Stimulated activated naive B cell treated with anti-CD40 and anti-IgM and Interleukin-4, amounts not matched to agents 10 μg/mL and 1 μg/mL and 100 μg/mL, for 72 hours (primary cell): ENCODE measurements at regions not wholly inside any gene's neighbourhood (a gene's known extent, or its start where the extent isn't known, plus 50 kb on each side); places are given as distances from the start of the nearest gene placed in this dataset.
"Not testable (repeated sequence)": the region's sequence is repeated elsewhere in the genome, so short reads cannot be mapped to it uniquely, and the experiment has no call there.

Source experiments
- ATAC-seq, 2 donors: fragments of 150-1000 bp; cut with Tn5 transposase; replicated peaks; 2 replicates each; pipeline ENCODE4 v1.10.0; 2021; ENCODE audit warnings: moderate library complexity in 1 of 2
- DNase-seq: peaks from one replicate; pipeline ENCODE4 v3.0.0; 2021
- H3K27ac Mint-ChIP-seq: one replicate; pipeline ENCODE4 v1.8.0; 2022; ENCODE audit warnings: mild to moderate bottlenecking, mixed read lengths
- H3K27me3 Mint-ChIP-seq, 2 donors: one replicate each; pipeline ENCODE4 v1.8.0; 2022; ENCODE audit warnings: mixed read lengths in 2 of 2
- H3K36me3 Mint-ChIP-seq, 2 donors: one replicate each; pipeline ENCODE4 v1.8.0; 2022; ENCODE audit warnings: mixed read lengths in 2 of 2, mild to moderate bottlenecking in 1 of 2
- H3K4me1 Mint-ChIP-seq, 2 donors: one replicate each; pipeline ENCODE4 v1.8.0; 2022; ENCODE audit warnings: mixed read lengths in 2 of 2, mild to moderate bottlenecking in 1 of 2
- H3K4me3 Mint-ChIP-seq, 2 donors: one replicate each; pipeline ENCODE4 v1.8.0; 2022; ENCODE audit warnings: mild to moderate bottlenecking in 2 of 2, mixed read lengths in 2 of 2, moderate library complexity in 1 of 2
- H3K9me3 Mint-ChIP-seq, 2 donors: one replicate each; pipeline ENCODE4 v1.8.0; 2022; ENCODE audit warnings: mixed read lengths in 2 of 2, mild to moderate bottlenecking in 1 of 2

- H3K4me3 Mint-ChIP-seq = no peak overlapping the region
These were observed 68.9 kb downstream of the CYP26B1 start for GRCh38 chr2:72078773-72079172.

GRCh38 chr2:72077702-72078169 is 69.9 kb downstream of the CYP26B1 start:
- Mint-ChIP-seq H3K4me1 (no peaks in the 10 kb centered on the region), H3K27ac (no peak overlapping the region), H3K36me3 (no peaks in the 10 kb centered on the region), H3K27me3 (no peaks in the 10 kb centered on the region), H3K9me3 (peaks cover 6 to 13% of the 10 kb centered on the region in 2 donors), H3K4me3 (no peak overlapping the region)
- ATAC-seq = no peak
- no peak for DNase-seq

More at GRCh38 chr2:72078773-72079172, 68.9 kb downstream of the CYP26B1 start:
- no peaks in the 10 kb centered on the region for H3K27me3 Mint-ChIP-seq
- H3K36me3 Mint-ChIP-seq = no peaks in the 10 kb centered on the region
- no peak for DNase-seq
- no peaks in the 10 kb centered on the region for H3K4me1 Mint-ChIP-seq
- ATAC-seq = no peak
- peaks cover 3 to 8% of the 10 kb centered on the region in 2 donors for H3K9me3 Mint-ChIP-seq
- no peak overlapping the region for H3K27ac Mint-ChIP-seq

DNA sequence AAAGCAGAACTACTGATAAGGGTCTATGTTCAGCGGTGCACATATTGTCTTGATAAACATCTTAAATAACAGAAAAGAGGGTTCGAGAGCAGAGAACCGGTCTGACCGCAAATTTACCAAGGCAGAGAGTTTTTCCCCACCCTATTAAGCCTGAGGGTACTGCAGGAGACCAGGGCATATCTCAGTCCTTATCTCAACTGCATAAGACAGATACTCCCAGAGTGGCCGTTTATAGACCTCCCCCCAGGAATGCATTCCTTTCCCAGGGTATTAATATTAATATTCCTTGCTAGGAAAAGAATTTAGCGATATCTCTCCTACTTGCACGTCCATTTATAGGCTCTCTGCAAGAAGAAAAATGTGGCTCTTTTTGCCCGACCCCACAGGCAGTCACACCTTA is 74.3 kb downstream of the CYP26B1 start:
- not testable (repeated sequence) for H3K36me3 Mint-ChIP-seq, H3K27me3 Mint-ChIP-seq, H3K4me1 Mint-ChIP-seq, H3K27ac Mint-ChIP-seq, H3K4me3 Mint-ChIP-seq, ATAC-seq, DNase-seq
- H3K9me3 Mint-ChIP-seq = peaks cover 6 to 16% of the 10 kb centered on the region in 2 donors

DNA sequence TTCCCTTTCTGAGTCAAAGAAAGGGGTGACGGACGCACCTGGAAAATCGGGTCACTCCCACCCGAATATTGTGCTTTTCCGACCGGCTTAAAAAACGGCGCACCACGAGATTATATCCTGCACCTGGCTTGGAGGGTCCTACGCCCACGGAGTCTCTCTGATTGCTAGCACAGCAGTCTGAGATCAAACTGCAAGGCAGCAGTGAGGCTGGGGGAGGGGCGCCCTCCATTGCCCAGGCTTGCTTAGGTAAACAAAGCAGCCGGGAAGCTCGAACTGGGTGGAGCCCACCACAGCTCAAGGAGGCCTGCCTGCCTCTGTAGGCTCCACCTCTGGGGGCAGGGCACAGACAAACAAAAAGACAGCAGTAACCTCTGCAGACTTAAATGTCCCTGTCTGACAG is 83.5 kb downstream of the CYP26B1 start:
- not testable (repeated sequence) for H3K4me1 Mint-ChIP-seq, ATAC-seq, H3K27ac Mint-ChIP-seq, H3K4me3 Mint-ChIP-seq, H3K27me3 Mint-ChIP-seq, H3K9me3 Mint-ChIP-seq, DNase-seq, H3K36me3 Mint-ChIP-seq

- Mint-ChIP-seq H3K27ac (no peak overlapping the region), H3K4me3 (no peak overlapping the region), H3K9me3 (peaks cover 0 to 1% of the 10 kb centered on the region in 2 donors), H3K27me3 (peaks cover 4 to 9% of the 10 kb centered on the region in 2 donors), H3K36me3 (no peaks in the 10 kb centered on the region), H3K4me1 (no peaks in the 10 kb centered on the region)
- ATAC-seq = no peak
- no peak for DNase-seq
These were observed 85.3 kb downstream of the CYP26B1 start for GRCh38 chr2:72062336-72062735.

DNA sequence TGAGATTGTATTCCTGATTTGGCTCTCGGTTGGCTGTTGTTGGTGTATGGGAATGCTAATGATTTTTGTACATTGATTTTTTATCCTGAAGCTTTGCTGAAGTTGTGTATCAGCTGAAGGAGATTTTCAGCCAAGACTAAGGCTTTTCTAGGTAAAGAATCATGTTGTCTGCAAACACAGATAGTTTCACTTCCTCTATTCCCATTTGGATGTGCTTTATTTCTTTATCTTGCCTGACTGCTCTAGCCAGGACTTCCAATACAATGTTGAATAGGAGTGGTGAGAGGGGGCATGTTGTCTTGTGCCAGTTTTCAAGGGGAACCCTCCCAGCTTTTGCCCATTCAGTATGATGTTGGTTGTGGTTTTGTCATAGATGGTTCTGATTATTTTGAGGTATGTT is 90.4 kb downstream of the CYP26B1 start:
- H3K36me3 Mint-ChIP-seq = no peaks in the 10 kb centered on the region
- DNase-seq = no peak
- H3K4me3 Mint-ChIP-seq = no peak overlapping the region
- peaks cover 4 to 6% of the 10 kb centered on the region in 2 donors for H3K9me3 Mint-ChIP-seq
- no peak for ATAC-seq
- H3K27me3 Mint-ChIP-seq = peaks cover 2 to 9% of the 10 kb centered on the region in 2 donors
- no peak overlapping the region for H3K27ac Mint-ChIP-seq
- H3K4me1 Mint-ChIP-seq = no peaks in the 10 kb centered on the region

DNA sequence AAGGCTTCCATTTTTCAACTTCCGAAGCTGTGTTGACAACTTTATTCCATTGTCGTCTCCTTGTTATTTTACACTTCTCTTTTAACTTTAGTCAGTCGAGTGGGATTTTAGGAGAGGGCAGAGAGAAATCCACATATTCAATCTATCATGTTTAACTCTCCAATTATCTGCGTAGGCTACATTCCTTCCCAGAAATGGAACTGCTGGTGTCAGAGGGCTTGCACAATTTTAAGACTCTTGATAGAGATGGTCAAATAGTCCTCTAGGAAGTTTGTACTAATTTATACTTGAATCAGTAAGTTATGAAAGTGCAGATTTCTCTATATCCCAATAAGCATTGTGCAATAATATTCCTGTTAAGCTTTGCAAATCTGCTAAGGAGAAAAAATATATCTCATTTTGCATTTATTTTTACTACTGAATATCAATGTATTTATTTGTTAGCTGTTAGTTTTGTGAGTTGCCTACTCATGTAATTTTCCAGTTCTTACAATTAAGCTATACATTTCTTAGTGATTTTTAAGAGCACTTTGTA is 95.6 kb downstream of the CYP26B1 start:
- no peak overlapping the region for H3K4me3 Mint-ChIP-seq
- H3K36me3 Mint-ChIP-seq = peaks cover 0 to 2% of the 10 kb centered on the region in 2 donors
- no peaks in the 10 kb centered on the region for H3K27me3 Mint-ChIP-seq
- H3K27ac Mint-ChIP-seq = no peak overlapping the region
- DNase-seq = no peak
- peaks cover 5 to 12% of the 10 kb centered on the region in 2 donors for H3K9me3 Mint-ChIP-seq
- no peak for ATAC-seq
- H3K4me1 Mint-ChIP-seq = no peaks in the 10 kb centered on the region

DNA sequence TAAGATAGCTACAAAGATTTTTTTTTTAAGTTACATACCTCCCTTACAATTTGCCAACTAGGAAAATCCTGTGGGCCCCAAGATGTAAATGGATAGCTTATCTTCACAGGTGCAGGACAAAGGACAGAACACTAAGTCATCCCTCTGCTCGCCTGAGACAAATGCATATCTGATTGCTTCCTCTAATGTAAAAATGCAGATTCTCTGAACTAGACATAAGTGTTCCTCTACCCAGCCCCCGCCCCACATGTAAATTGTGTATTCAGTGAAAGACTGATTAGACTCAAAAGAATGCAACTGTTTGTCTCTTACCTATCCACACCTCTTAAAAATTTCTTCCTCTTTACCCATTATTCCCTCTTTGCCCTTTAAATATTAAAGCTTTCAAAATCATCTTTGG is 96.5 kb downstream of the CYP26B1 start:
- Mint-ChIP-seq H3K36me3 (peaks cover 0 to 2% of the 10 kb centered on the region in 2 donors), H3K9me3 (peaks cover 2 to 12% of the 10 kb centered on the region in 2 donors), H3K27me3 (no peaks in the 10 kb centered on the region), H3K4me3 (no peak overlapping the region), H3K4me1 (no peaks in the 10 kb centered on the region), H3K27ac (no peak overlapping the region)
- no peak for ATAC-seq
- DNase-seq = no peak

DNA sequence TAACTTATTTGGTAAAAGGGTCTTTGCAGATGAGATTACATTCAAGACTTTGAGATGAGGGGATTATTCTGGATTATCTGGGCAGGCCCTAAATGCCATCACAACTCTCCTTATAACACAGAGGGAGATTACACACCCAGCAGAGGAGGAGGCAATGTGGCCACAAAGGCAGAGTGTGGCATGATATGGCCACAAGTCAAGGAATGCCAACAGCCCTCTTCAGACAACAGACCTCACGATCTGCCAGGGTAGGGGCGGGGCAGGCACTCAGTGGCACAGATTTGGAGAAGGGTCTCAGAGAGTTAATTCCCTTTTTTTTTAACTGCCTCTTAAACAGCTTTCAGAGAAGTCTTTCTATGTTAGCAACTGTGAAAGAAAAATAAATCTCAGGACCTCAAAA is 96.9 kb downstream of the CYP26B1 start:
- ATAC-seq (no peak), DNase-seq (no peak)
- Mint-ChIP-seq H3K27ac (no peak overlapping the region), H3K4me3 (no peak overlapping the region), H3K9me3 (peaks cover 2 to 11% of the 10 kb centered on the region in 2 donors), H3K4me1 (no peaks in the 10 kb centered on the region), H3K27me3 (no peaks in the 10 kb centered on the region), H3K36me3 (peaks cover 0 to 2% of the 10 kb centered on the region in 2 donors)

DNA sequence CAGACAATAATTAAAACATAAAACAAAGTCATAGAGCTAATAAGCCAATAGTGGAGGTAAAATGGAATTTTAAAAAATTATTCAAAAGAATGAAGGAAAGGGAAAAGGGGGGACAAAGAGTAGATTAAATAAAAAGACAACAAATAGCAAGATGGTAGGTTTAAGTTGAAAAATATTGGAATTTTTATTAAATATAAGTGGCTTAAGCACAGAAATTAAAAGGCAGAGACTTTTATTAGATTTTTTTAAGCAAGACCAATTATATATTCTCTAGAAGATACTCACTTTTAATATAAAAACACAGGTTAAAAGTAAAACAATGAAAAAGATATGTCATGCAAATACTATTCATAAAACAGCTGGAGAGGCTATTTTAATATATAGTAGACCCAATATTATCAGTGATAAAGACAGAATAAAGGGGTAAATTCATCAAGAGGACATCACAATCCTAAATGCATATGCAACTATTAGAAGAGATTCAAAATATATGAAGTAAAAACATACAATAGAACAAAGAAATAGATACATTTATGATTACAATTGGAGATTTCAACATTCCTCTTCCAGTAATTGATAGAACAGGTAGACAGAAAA is 98.7 kb downstream of the CYP26B1 start:
- no peak overlapping the region for H3K4me3 Mint-ChIP-seq
- no peaks in the 10 kb centered on the region for H3K27me3 Mint-ChIP-seq
- no peaks in the 10 kb centered on the region for H3K4me1 Mint-ChIP-seq
- peaks cover 4 to 10% of the 10 kb centered on the region in 2 donors for H3K9me3 Mint-ChIP-seq
- peaks cover 0 to 2% of the 10 kb centered on the region in 2 donors for H3K36me3 Mint-ChIP-seq
- DNase-seq (no peak), ATAC-seq (no peak)
- no peak overlapping the region for H3K27ac Mint-ChIP-seq

DNA sequence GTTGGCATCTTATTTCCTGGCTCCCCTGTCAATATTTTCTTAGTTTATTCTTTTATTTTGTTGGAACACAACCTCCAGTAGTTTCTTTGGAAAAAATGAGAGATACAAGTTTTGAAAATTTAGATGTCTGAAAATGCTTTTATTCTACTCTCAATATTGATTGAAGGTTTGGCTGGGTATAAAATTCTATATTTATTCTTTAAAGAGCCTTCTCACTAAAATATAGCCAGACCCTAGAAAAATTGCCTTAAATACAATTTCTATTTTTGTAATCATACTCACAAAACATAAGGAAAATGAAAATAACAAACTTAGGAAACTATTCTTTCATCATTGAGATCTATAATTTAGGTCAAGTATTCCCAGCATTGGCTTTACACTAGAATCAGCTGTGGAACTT is 103.7 kb downstream of the CYP26B1 start:
- DNase-seq (no peak), ATAC-seq (no peak)
- peaks cover 0 to 4% of the 10 kb centered on the region in 2 donors for H3K36me3 Mint-ChIP-seq
- no peaks in the 10 kb centered on the region for H3K4me1 Mint-ChIP-seq
- H3K27me3 Mint-ChIP-seq = peaks cover 0 to 5% of the 10 kb centered on the region in 2 donors
- H3K4me3 Mint-ChIP-seq = no peak overlapping the region
- peaks cover 15 to 19% of the 10 kb centered on the region in 2 donors for H3K9me3 Mint-ChIP-seq
- no peak overlapping the region for H3K27ac Mint-ChIP-seq

DNA sequence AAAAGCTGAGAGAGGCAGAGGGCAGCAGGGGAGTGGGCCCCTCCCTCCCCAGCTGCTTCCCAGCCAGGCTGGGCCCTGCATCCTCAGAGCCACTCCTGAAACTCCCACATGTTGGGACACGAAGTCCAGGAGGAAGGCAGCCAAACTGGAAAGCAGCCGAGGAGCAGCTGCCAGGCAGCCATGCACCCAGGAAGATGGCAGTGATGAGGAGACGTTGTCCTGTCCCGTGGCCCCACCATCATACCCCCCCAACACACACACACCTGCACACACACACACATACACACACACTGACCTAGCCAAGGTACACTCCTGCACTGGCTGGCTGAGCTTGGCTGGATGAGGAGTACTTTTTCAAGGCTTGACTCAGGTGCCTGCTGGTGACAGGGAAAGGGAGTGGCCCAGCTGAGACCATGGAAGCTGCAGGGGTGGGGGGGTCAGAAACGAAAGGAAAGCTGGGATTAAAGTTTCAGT is 106.0 kb downstream of the CYP26B1 start:
- ATAC-seq = no peak
- DNase-seq = no peak
- Mint-ChIP-seq H3K4me1 (no peaks in the 10 kb centered on the region), H3K27ac (no peak overlapping the region), H3K9me3 (peaks cover 13% of the 10 kb centered on the region in 2 donors), H3K36me3 (peaks cover 0 to 1% of the 10 kb centered on the region in 2 donors), H3K27me3 (peaks cover 0 to 5% of the 10 kb centered on the region in 2 donors), H3K4me3 (no peak overlapping the region)

DNA sequence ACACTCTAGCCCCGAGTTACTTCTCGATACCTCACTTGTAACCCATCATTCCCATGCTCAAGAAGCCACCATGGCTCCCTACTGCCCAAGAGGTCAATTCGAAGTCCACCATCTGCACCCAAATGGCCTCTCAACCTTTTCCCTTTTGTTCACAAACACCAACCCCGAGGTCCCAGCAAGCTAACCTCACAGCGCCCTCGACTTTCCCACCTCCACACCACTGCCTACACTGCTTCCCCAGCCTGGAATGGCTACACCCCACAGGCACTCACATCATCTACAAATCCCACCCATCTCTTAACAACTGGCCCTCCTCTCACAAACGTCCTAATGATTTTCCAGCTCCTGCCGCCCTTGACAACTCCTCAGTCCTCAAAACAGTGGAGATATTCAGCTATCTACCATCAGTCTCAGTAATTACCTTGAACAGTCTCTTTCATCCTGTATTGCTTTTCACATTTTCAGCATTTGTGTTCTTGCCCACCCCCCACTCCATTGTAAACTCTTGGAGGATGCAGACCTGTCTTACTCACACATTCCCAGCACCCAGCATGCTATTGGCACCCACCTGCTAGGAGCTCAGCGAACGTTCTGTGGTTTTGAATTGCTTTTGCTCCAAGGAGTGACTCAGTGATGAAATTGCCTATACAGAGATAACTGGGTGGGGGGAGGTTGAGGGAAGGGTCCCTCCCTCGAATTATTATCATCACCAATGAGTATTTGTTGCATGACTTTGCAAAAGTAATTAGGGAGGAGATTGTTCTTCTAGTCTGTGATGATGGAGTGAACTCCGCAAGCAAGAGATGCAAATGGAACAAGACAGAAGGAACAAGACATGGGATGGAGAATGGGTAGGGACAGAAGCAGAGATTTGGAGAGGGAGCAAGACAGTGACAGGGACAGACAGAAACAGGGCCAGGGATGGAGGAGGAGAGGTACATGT is 106.8 kb downstream of the CYP26B1 start:
- H3K27ac Mint-ChIP-seq = no peak overlapping the region
- H3K27me3 Mint-ChIP-seq = peaks cover 0 to 5% of the 10 kb centered on the region in 2 donors
- DNase-seq (no peak), ATAC-seq (no peak)
- H3K9me3 Mint-ChIP-seq = peaks cover 13% of the 10 kb centered on the region in 2 donors
- peaks cover 0 to 1% of the 10 kb centered on the region in 2 donors for H3K36me3 Mint-ChIP-seq
- H3K4me1 Mint-ChIP-seq = no peaks in the 10 kb centered on the region
- H3K4me3 Mint-ChIP-seq = no peak overlapping the region

DNA sequence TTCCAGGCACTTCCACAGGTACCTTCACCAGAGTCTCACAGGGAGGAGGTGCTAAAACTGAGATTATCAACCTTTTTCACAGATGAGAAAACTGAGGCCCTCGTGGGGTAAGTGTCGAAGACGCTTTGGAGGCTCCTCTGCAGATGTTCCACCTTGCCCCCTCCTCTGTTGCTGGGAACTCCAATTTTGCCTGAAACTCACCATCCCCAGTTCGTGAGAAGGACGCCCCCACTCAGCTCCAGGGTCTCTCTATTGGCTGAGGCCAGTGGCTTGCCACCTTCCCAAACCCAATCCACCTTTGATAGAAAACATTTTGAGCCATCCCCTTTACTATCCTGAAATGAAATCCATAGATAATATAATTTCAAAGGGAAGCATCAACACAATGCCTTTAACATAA is 109.1 kb downstream of the CYP26B1 start:
- no peaks in the 10 kb centered on the region for H3K4me1 Mint-ChIP-seq

More for the DNA sequence above, 109.1 kb downstream of the CYP26B1 start:
- H3K9me3 Mint-ChIP-seq = peaks cover 5 to 8% of the 10 kb centered on the region in 2 donors
- DNase-seq = no peak
- ATAC-seq = no peak
- H3K4me3 Mint-ChIP-seq = no peak overlapping the region
- peaks cover 0 to 1% of the 10 kb centered on the region in 2 donors for H3K36me3 Mint-ChIP-seq
- H3K27me3 Mint-ChIP-seq = peaks cover 0 to 5% of the 10 kb centered on the region in 2 donors
- no peak overlapping the region for H3K27ac Mint-ChIP-seq
